Kidney (tissue), 13 donors: ENCODE measurements at regions not wholly inside any gene's neighbourhood (a gene's known extent, or its start where the extent isn't known, plus 50 kb on each side); places are given as distances from the start of the nearest gene placed in this dataset.

ENCODE experiments used
- DNase-seq, 5 donors: peaks; one replicate each; pipeline ENCODE4 v3.0.0-alpha.2; 2013 to 2020
- FAIRE-seq: peaks from 2 replicates; lab custom pipeline; 2012; peaks lifted over from hg19 to GRCh38; lab: Jason Lieb, UNC
- H3K27ac ChIP-seq, 2 donors: one replicate each; pipeline ENCODE4 v1.7.0; 2013; ENCODE audit warnings: low read depth in 2 of 2, low read length in 2 of 2, inconsistent platforms in 1 of 2
- H3K27me3 ChIP-seq: one replicate; pipeline ENCODE4 v1.7.1; 2013; ENCODE audit warnings: low read length, inconsistent platforms; ENCODE audit not compliant: control insufficient read depth, insufficient read depth
- H3K36me3 ChIP-seq, 3 donors: one replicate each; pipeline versions ENCODE4 v1.7.0 to v1.7.1; 2013; ENCODE audit warnings: low read length in 3 of 3, control low read depth in 1 of 3, inconsistent platforms in 1 of 3; ENCODE audit not compliant: insufficient read depth in 3 of 3, control insufficient read depth in 2 of 3
- H3K4me1 ChIP-seq, 3 donors: one replicate each; pipeline versions ENCODE4 v1.7.0 to v1.7.1; 2013; ENCODE audit warnings: low read length in 3 of 3, inconsistent platforms in 1 of 3, low read depth in 1 of 3; ENCODE audit not compliant: control insufficient read depth in 2 of 3, insufficient read depth in 2 of 3
- H3K4me3 ChIP-seq, 3 donors: one replicate each; pipeline versions ENCODE4 v1.7.0 to v1.8.1; 2013; ENCODE audit warnings: low read length in 3 of 3, control low read depth in 1 of 3, inconsistent platforms in 1 of 3
- H3K9ac ChIP-seq, 3 donors: one replicate each; pipeline versions ENCODE4 v1.7.0 to v1.7.1; 2013; ENCODE audit warnings: low read length in 3 of 3, control low read depth in 1 of 3, inconsistent platforms in 1 of 3
- H3K9me3 ChIP-seq, 3 donors: one replicate each; pipeline versions ENCODE4 v1.7.0 to v1.7.1; 2013; ENCODE audit warnings: low read length in 3 of 3, control low read depth in 1 of 3, inconsistent platforms in 1 of 3; ENCODE audit not compliant: control insufficient read depth in 2 of 3, insufficient read depth in 1 of 3
- intact Hi-C: fragments of 100-400 bp; cut with DNase I; formaldehyde crosslinking; loops from one replicate; pipeline ENCODE4 v1.11.1; 2022
- TF ChIP-seq, protein P1 (sequence below): IDR thresholded peaks from 3 replicates; pipeline ENCODE4 v1.5.1; 2012; ENCODE audit warnings: mild to moderate bottlenecking, moderate library complexity, borderline replicate concordance; ENCODE audit not compliant: insufficient read depth; ENCODE audit errors: extremely low read depth
- donor health status: control.
- donor health status: control.
- donor health status: control.
- donor health status: control.
- donor health status: control.
- donor health status: DM: yes; HTN: yes; CAD: no.
- donor health status: Normal renal cell carcinoma (clear cell type).

GRCh38 chr9:89953824-89954615 is 349.2 kb downstream of the GADD45G start:
- Histone ChIP-seq H3K9ac (no peak overlapping the region), H3K9me3 (no peaks in the 10 kb centered on the region), H3K4me3 (no peak overlapping the region), H3K27me3 (no peaks in the 10 kb centered on the region), H3K4me1 (peaks cover 0 to 2% (median 0%) of the 10 kb centered on the region in 3 donors), H3K36me3 (no peaks in the 10 kb centered on the region), H3K27ac (no peak overlapping the region)
- intact Hi-C loops, result no loop called here
- FAIRE-seq (no peak), DNase-seq (peak in 1 of 5 donors; percentile 46)
- TF ChIP-seq, protein P1, sequence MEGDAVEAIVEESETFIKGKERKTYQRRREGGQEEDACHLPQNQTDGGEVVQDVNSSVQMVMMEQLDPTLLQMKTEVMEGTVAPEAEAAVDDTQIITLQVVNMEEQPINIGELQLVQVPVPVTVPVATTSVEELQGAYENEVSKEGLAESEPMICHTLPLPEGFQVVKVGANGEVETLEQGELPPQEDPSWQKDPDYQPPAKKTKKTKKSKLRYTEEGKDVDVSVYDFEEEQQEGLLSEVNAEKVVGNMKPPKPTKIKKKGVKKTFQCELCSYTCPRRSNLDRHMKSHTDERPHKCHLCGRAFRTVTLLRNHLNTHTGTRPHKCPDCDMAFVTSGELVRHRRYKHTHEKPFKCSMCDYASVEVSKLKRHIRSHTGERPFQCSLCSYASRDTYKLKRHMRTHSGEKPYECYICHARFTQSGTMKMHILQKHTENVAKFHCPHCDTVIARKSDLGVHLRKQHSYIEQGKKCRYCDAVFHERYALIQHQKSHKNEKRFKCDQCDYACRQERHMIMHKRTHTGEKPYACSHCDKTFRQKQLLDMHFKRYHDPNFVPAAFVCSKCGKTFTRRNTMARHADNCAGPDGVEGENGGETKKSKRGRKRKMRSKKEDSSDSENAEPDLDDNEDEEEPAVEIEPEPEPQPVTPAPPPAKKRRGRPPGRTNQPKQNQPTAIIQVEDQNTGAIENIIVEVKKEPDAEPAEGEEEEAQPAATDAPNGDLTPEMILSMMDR, result no peak

DNA sequence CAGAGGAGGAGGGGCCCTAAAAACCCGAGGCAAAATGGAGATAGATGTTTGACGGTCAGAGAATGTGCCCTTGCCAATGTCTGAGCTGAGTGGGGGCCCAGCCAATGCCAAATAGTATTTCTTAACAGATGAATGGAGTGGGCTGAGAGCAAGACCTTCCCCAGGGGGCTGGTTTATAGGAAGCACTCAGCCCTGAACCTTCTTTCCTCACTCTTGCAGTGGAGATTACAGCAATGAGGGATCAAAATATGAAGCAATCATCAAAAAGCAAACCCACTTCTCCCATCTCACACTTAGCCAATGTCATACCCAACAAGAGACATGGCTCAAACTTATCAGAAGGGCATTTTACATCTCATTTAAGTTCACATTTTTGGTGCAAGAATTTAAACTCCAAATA is 350.3 kb downstream of the GADD45G start:
- H3K36me3 ChIP-seq, result no peaks in the 10 kb centered on the region
- intact Hi-C loops, result no loop called here
- DNase-seq (no peak), FAIRE-seq (no peak)
- H3K27me3 ChIP-seq, result no peaks in the 10 kb centered on the region
- no peaks in the 10 kb centered on the region for H3K9me3 ChIP-seq
- no peak overlapping the region for H3K27ac ChIP-seq
- TF ChIP-seq, protein P1, result no peak
- no peak overlapping the region for H3K9ac ChIP-seq
- no peak overlapping the region for H3K4me3 ChIP-seq
- H3K4me1 ChIP-seq, result peaks cover 0 to 2% (median 0%) of the 10 kb centered on the region in 3 donors

- no peaks in the 10 kb centered on the region for H3K9me3 ChIP-seq
- H3K4me3 ChIP-seq, result no peak overlapping the region
- intact Hi-C loops, result no loop called here
- H3K36me3 ChIP-seq, result no peaks in the 10 kb centered on the region
- no peak overlapping the region for H3K27ac ChIP-seq
- FAIRE-seq (no peak), DNase-seq (no peak)
- TF ChIP-seq, protein P1, result no peak
- peaks cover 0 to 2% (median 0%) of the 10 kb centered on the region in 3 donors for H3K4me1 ChIP-seq
- H3K9ac ChIP-seq, result no peak overlapping the region
- H3K27me3 ChIP-seq, result no peaks in the 10 kb centered on the region
These were observed 350.8 kb downstream of the GADD45G start for GRCh38 chr9:89955626-89956025.
